HG02571 (cell line): ENCODE measurements at regions not wholly inside any gene's neighbourhood (a gene's known extent, or its start where the extent isn't known, plus 50 kb on each side); places are given as distances from the start of the nearest gene placed in this dataset.

Experiments used
- ATAC-seq: cut with Tn5 transposase; IDR thresholded peaks from one replicate; pipeline ENCODE4 v1.9.1; 2021; ENCODE audit warnings: mild to moderate bottlenecking, moderate library complexity; ENCODE audit not compliant: unreplicated experiment

DNA sequence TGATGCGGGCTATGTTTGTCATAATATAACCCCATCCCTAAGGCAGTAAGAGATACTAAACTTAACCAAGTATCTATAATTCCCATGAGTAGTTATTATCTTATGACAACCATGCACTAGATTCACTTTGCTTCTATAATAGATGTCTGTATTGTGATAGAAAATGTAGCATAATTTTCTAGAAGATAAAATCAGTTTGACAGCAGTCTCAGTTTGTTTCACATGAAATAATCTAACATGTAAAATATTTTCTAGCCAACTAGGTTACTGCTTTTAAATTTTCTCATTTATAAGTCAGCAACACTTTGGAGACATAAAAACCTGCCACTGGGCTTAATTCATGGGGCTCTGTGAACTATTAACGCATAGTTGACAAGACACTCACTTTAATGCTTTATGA is 1410.7 kb upstream of the ATXN8OS start:
- ATAC-seq, result no peak

DNA sequence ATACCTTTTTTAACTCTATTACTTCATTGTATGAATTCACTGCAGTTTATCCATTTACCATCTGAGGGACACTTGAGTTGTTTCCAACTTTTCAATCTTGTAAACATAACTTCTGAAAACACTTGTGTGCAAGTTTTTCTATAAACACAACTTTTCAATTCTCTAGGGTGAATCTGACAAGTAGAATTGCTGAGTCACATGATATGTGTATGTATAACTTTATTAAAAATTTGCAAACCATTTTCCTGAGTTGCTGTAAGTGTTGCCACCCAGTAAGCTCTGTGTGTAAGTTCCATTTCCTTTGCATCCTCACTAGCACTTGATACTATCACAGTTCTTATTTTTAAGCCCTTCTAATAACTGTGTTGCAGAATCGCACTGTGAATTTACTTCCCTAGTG is 1415.6 kb upstream of the ATXN8OS start:
- no peak for ATAC-seq

DNA sequence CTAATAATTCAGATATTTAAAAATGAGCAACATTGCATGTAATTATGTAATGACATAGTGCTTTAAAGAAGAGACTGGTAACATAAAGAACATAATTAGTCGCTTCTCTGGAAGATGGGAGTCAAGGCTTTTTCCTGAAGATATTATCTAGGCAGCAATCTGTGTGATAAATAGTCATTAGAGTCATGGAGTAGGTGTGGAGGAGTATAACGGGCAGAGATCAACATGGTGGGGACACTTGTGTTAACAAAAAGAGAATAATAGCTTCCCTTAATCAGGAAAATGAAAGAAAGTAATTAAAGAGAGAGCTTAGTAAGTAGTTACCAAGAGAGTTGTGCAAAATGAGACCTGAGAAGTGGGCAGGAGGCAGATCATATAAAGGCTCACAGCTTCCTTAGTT is 1417.1 kb upstream of the ATXN8OS start:
- no peak for ATAC-seq

GRCh38 chr13:68676513-68677115 is 1431.0 kb upstream of the ATXN8OS start:
- no peak for ATAC-seq

DNA sequence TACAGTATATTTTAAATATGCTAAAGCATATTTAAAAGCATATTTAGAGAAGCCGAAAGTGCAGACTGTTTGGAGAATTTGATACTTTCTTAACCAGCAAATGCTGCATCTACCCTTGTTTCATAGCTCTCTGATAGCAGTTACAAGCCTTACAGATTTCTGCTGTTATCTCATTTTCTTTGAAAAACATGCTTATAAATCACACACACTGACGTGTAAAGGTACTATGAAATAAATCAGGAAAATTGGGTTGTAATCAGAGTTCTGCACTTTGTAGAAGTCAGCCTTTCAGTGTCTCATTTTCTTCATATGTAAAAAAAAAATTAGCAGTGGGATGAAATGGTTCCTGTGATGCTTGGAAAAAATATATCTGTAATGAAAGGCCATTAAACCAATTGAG is 1432.4 kb upstream of the ATXN8OS start:
- ATAC-seq, result no peak

DNA sequence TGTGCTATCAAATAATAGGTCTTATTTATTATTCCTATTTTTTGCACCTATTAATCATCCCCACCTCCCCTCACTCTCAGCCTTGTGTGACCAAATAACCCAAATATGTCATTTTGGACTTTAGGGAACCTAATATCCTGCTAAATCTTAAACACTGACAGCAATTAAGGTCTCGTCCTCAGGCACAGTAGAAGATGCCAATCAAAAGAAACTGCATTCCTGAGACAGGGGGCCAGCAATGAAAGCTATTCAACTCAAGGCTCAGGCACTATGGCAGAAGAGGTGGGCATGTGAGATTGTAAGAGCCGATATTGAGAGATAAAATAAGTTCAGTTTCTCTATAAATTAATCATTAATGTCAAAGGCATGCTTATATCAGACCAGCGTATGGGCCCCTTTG is 1437.7 kb upstream of the PCDH9 start:
- no peak for ATAC-seq

DNA sequence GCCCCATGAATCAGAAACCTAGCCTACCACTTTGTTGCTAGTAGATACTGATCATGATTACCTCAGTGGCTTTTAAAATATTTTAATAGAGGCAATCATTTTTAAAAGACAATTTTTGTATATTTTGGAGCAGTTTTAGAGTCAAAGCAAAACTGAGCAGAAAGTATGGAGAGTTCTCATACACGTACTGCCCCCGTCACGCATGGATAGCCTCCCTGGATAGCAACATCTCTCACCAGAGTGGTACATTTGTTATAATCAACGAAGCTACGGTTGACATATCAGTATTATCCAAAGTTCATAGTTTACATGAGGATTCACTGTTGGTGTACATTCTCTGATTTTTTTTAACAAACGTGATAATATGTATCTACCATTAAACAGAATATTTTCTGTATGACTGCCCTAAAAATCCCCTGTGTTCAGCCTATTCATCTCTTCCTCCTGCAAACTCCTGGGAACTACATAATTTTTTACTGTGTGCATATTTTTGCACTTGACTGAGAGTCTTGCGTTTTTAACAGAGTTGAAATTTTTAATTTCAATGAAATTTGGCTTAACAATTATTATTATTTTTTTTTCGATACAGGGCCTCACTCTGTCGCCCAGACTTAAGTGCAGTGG is 1436.8 kb upstream of the PCDH9 start:
- ATAC-seq, result no peak

DNA sequence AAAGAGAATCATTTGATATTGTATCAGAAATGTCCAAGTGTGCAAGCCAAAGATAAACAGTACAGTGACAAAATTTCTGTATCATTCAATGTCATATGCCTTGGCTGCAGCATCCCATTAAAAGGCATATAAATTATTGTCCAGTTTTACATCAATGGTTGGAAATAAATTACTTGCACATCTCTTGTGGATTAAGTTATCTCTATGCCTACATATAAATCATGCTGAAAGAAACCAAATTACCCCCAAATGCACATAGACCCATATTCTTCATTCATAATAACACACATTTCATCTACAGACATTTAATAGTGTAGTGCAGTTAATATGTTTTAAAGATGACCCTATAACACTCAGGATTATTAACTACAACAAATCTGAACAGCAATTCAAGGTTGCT is 1415.7 kb upstream of the PCDH9 start:
- no peak for ATAC-seq

DNA sequence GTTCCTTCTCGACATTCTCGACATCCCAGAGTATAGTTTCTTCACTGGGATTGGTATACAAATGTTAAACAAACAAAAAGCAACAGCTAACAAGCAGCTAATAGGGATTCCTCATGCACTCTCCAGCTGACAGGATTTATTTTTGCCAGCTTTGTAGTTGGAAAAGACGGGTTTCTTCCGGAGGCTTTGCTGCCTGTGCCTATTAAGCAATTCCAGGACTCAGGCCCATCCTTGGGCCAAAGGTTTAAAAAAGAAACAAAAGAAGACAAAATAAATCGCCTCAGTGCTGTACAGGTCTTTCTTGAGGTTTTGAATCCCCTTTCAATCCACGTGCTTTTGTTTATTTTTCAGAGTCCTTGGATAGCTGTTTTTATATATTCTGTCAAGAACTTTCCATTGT is 1414.5 kb upstream of the PCDH9 start:
- ATAC-seq, result no peak

DNA sequence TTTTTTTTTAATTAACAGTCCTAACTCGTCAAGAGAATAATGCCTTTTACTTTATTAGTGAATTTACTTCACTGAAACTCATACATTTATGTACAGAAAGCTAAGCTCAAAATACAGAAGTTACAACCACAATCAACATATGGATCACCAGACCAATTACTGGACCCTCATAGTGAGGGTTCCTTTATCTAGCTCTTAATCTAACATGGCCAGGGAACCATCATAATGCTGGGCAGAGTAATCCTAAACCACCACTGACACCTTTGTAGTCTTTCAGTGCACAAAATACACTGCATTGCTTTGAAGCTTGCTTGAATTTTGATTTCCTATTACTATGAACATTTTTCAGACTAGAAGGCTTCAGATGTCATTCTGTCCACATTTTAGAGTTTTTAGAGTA is 1406.6 kb upstream of the PCDH9 start:
- no peak for ATAC-seq

DNA sequence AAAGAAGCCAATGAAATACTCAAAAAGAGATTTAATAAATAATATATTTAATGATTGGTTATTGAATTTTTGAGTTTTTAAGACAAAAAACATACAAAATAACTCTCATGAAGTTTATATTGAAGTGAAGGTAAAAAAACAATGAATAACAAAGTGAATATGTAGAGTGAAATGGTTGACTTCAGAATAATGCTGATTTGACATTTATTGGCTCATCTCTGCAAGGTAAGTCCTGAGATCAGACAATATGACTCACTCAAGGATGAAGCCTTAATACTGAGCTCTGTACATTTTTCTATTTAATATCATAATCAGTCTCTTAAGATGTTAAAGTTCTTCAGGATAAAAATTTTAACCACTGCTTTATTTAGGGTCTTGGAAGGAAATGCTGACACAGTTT is 1398.9 kb upstream of the PCDH9 start:
- ATAC-seq, result no peak

GRCh38 chr13:68627379-68627778 is 1397.2 kb upstream of the PCDH9 start:
- no peak for ATAC-seq

DNA sequence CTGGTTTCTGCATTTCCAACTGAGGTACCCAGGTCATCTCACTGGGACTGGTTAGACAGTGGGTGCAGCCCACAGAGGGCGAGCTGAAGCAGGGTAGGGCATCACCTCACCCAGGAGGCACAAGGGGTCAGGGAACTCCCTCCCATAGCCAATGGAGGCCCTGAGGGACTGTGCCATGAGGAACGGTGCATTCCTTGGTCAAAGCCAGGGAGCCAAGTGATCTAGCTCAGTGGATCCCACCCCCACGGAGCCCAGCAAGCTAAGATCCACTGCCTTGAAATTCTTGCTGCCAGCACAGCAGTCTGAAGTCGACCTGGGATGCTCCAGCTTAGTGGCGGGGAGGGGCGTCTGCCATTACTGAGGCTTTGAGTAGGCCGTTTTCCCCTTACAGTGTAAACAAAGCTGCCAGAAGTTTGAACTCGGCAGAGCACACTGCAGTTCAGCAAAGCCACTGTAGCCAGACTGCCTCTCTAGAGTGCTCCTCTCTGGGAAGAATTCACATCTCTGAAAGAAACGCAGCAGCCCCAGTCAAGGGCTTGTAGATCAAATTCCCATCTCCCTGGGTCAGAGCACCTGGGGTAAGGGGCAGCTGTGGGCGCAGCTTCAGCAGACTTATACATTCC is 1386.6 kb upstream of the PCDH9 start:
- no peak for ATAC-seq

DNA sequence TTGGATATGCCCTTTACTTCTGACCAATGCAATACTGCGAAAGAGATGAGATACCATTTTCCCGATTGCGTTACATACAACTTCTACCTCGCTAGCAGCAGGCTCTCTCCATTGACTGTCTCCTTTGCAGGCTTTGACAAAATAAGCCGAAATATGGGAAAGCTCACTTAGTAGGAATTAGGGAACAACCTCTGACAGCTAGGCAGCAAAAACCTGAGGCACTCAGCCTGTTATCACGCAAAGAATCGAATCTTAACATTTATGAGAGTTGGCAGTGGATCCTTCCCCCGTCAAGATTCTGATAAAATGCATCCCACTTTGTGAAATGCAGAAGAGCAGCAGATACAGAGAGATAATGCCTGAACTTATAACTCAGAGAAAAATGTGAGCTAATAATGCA is 1379.5 kb upstream of the PCDH9 start:
- ATAC-seq, result no peak

- ATAC-seq, result no peak
Measured at GRCh38 chr13:68608147-68608546, 1378.0 kb upstream of the PCDH9 start.

- no peak for ATAC-seq
Measured at GRCh38 chr13:68597641-68598040, 1367.5 kb upstream of the PCDH9 start.

DNA sequence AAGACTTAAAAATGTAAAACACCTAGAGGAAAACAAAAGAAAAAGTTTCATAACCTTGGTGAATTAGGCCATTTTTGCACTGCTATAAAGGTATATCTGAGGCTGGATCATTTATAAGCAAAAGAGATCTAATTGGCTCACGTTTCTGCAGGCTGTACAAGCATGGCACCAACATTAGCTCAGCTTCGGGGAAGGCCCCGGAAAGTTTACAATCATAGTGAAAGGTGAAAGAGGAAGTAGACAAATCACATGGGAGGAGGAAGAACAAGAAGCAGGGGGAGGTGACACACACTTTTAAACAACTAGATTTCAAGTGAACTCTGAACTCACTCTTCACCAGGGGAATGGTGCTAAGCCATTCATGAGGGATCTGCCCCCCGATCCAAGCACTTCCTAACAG is 1358.5 kb upstream of the PCDH9 start:
- peak; percentile 100 for ATAC-seq

DNA sequence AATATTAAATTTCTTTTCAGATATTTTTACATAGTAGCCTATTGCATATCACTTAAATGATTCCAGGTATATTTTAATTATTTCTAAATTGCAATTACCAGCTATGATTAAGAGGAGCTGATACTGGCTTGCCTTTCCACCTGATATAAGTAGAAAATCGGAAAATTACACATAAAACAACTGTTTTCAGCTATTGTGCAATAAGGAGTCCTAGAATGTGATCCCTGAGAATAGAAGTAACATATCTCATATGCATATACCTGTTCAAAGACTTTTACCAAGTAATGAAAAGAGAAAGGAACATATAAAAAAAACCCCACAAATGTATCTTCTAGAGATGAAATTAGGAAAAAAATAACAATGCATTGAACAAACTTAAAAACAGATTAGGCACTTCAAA is 1354.6 kb upstream of the PCDH9 start:
- no peak for ATAC-seq

GRCh38 chr13:68574053-68574452 is 1343.9 kb upstream of the PCDH9 start:
- ATAC-seq, result no peak

GRCh38 chr13:68551701-68552522 is 1321.8 kb upstream of the PCDH9 start:
- ATAC-seq, result no peak

- ATAC-seq, result no peak
Measured at GRCh38 chr13:68550330-68550729, 1320.2 kb upstream of the PCDH9 start.

DNA sequence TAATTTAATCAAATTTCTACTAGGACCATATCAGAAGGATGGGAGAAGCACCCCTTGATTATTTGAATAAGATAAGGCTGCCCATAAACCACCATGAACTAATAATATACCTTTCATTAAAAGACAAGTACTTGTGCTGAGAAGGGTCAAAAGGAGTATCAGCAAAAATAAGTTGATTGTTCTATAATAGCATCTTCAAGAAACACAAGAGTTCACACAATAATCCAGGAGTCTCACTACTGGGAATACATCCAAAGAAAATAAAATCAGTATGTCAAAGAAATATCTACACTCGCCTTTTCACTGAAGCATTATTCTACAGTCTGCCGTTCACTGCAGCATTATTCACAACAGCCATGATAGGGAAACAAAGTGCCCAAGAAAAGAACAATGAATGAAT is 1310.1 kb upstream of the PCDH9 start:
- ATAC-seq, result no peak
